CD4-positive, alpha-beta T cell (primary cell): ENCODE measurements at regions not wholly inside any gene's neighbourhood (a gene's known extent, or its start where the extent isn't known, plus 50 kb on each side); places are given as distances from the start of the nearest gene placed in this dataset.

Experiments used
- ATAC-seq: fragments of 200-7000 bp; cut with Tn5 transposase; one replicate; pipeline ENCODE4 v1.10.0; 2022; ENCODE audit warnings: mild to moderate bottlenecking; ENCODE audit not compliant: poor library complexity
- CTCF ChIA-PET: fragments of 350-600 bp; sonication (Branson Sonifier 250); formaldehyde crosslinking; loops from one replicate; lab custom pipeline; 2021; ENCODE audit warnings: antibody characterized with exemption, inconsistent platforms; lab: Charles Lee
- POLR2A ChIA-PET: fragments of 350-600 bp; sonication (Branson Sonifier 250); formaldehyde crosslinking; loops from one replicate; lab custom pipeline; 2021; ENCODE audit warnings: antibody characterized with exemption, inconsistent platforms; lab: Charles Lee
- DNase-seq, 14 experiments: peaks; one replicate each; pipeline ENCODE4 v3.0.0-alpha.2; 2013 to 2020; ENCODE audit warnings: mixed read lengths in 2 of 14
- H3K27ac ChIP-seq, 2 donors: one replicate each; pipeline versions ENCODE4 v1.5.1 to v1.7.0; 2013; ENCODE audit warnings: low read length in 2 of 2, low read depth in 1 of 2, mild to moderate bottlenecking in 1 of 2
- H3K27me3 ChIP-seq, 2 experiments: 1 replicate in 1 of 2; 2 replicates in 1 of 2; pipeline versions ENCODE4 v1.6.1 to v1.7.0; 2013; ENCODE audit warnings: low read length in 2 of 2, control low read depth in 1 of 2, mild to moderate bottlenecking in 1 of 2, moderate library complexity in 1 of 2; ENCODE audit not compliant: insufficient read depth in 2 of 2, control insufficient read depth in 1 of 2
- H3K36me3 ChIP-seq: one replicate; pipeline ENCODE4 v1.6.1; 2013; ENCODE audit warnings: low read length, control low read depth; ENCODE audit not compliant: insufficient read depth
- H3K4me1 ChIP-seq: one replicate; pipeline ENCODE4 v1.6.1; 2013; ENCODE audit warnings: low read length, control low read depth; ENCODE audit not compliant: insufficient read depth
- H3K4me3 ChIP-seq: one replicate; pipeline ENCODE4 v1.5.1; 2013; ENCODE audit warnings: mild to moderate bottlenecking, low read length, moderate library complexity
- H3K9me3 ChIP-seq, 2 experiments: 1 replicate in 1 of 2; 2 replicates in 1 of 2; pipeline versions ENCODE4 v1.6.1 to v1.7.0; 2013; ENCODE audit warnings: low read length in 2 of 2, mild to moderate bottlenecking in 2 of 2, control low read depth in 1 of 2, moderate library complexity in 1 of 2; ENCODE audit not compliant: control insufficient read depth in 1 of 2, insufficient read depth in 1 of 2
- H3K27ac Mint-ChIP-seq: one replicate; pipeline ENCODE4 v1.8.0; 2020; ENCODE audit warnings: mixed read lengths
- H3K27me3 Mint-ChIP-seq: one replicate; pipeline ENCODE4 v1.8.0; 2021; ENCODE audit warnings: mixed read lengths
- H3K36me3 Mint-ChIP-seq: one replicate; pipeline ENCODE4 v1.8.0; 2021; ENCODE audit warnings: low read depth, mixed read lengths
- H3K4me1 Mint-ChIP-seq: one replicate; pipeline ENCODE4 v1.8.0; 2021; ENCODE audit warnings: low read depth, mixed read lengths
- H3K4me3 Mint-ChIP-seq: one replicate; pipeline ENCODE4 v1.8.0; 2020; ENCODE audit warnings: mild to moderate bottlenecking, mixed read lengths
- H3K9me3 Mint-ChIP-seq: one replicate; pipeline ENCODE4 v1.8.0; 2020; ENCODE audit warnings: mixed read lengths
- intact Hi-C, 2 experiments: fragments of 100-400 bp; cut with DNase I in 1 of 2; cut with micrococcal nuclease in 1 of 2; formaldehyde crosslinking; loops; one replicate each; pipeline versions ENCODE4 v1.15.1 to v1.9.0; 2023 to 2025; cut with DNase I, micrococcal nuclease
- TF ChIP-seq, protein P1 (sequence below): fragments of 200-600 bp; IDR thresholded peaks from one replicate; pipeline ENCODE4 v1.8.0; 2022; ENCODE audit warnings: antibody characterized with exemption, mild to moderate bottlenecking

DNA sequence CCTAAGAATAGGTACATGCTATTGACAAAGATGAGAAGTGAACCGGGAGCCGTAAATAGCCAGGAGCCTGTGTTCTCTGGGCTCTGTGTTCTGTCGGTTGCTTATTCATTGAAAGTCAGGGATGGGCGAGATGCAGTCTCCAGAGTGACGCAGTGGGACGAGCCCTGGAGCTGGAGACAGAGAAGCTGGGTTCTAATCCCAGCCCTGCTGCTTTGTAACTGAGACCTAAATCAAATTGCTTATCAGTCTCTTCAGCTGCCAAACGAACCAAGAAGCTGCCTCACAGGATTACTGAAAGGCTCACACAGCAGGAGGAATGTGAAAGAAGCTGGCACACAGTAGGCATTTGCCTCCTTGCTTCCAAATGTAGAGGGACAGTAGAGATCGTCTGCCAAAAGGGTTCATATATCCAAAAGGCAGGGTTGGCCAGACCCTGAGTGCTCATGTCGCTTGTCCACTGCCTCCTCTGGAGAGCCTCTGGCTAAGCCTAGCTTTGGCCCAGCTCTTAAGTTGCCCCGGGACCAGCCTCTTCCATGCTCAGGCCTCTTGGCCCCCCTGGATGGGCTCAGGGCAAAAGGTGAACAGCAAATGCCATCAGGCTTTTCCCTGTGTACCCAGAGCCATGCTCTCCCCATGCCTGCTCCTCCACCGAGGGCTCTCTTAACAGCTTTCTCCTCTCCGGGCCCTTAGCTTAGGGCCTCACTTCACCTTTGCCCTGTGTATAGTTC lies 134.2 kb upstream of the IPO9 start:
- Mint-ChIP-seq H3K9me3 (no peaks in the 10 kb centered on the region), H3K27me3 (no peaks in the 10 kb centered on the region)

GRCh38 chr1:201695607-201696006 lies 133.3 kb upstream of the IPO9 start:
- Histone ChIP-seq H3K4me3 (no peak overlapping the region), H3K27me3 (no peaks in the 10 kb centered on the region), H3K4me1 (no peaks in the 10 kb centered on the region), H3K36me3 (no peaks in the 10 kb centered on the region), H3K9me3 (no peaks in the 10 kb centered on the region), H3K27ac (no peak overlapping the region)
- Mint-ChIP-seq H3K4me3 (no peak overlapping the region), H3K27me3 (no peaks in the 10 kb centered on the region), H3K4me1 (no peaks in the 10 kb centered on the region), H3K36me3 (no peaks in the 10 kb centered on the region), H3K27ac (no peak overlapping the region), H3K9me3 (no peaks in the 10 kb centered on the region)
- ChIA-PET POLR2A (no interaction called here), CTCF (no interaction called here)
- intact Hi-C loops = no loop called here
- DNase-seq (no peak), ATAC-seq (no peak)
- TF ChIP-seq, protein P1, sequence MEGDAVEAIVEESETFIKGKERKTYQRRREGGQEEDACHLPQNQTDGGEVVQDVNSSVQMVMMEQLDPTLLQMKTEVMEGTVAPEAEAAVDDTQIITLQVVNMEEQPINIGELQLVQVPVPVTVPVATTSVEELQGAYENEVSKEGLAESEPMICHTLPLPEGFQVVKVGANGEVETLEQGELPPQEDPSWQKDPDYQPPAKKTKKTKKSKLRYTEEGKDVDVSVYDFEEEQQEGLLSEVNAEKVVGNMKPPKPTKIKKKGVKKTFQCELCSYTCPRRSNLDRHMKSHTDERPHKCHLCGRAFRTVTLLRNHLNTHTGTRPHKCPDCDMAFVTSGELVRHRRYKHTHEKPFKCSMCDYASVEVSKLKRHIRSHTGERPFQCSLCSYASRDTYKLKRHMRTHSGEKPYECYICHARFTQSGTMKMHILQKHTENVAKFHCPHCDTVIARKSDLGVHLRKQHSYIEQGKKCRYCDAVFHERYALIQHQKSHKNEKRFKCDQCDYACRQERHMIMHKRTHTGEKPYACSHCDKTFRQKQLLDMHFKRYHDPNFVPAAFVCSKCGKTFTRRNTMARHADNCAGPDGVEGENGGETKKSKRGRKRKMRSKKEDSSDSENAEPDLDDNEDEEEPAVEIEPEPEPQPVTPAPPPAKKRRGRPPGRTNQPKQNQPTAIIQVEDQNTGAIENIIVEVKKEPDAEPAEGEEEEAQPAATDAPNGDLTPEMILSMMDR = no peak

More for the DNA sequence above, 134.2 kb upstream of the IPO9 start:
- no peak for ATAC-seq
- Mint-ChIP-seq H3K4me3 (no peak overlapping the region), H3K36me3 (no peaks in the 10 kb centered on the region), H3K4me1 (no peaks in the 10 kb centered on the region), H3K27ac (no peak overlapping the region)
- Histone ChIP-seq H3K4me3 (no peak overlapping the region), H3K4me1 (no peaks in the 10 kb centered on the region), H3K36me3 (no peaks in the 10 kb centered on the region), H3K27me3 (no peaks in the 10 kb centered on the region), H3K27ac (no peak overlapping the region), H3K9me3 (no peaks in the 10 kb centered on the region)
- TF ChIP-seq, protein P1 = no peak
- DNase-seq = no peak
- intact Hi-C loops = no loop called here
- CTCF ChIA-PET = no interaction called here
- POLR2A ChIA-PET = no interaction called here

DNA sequence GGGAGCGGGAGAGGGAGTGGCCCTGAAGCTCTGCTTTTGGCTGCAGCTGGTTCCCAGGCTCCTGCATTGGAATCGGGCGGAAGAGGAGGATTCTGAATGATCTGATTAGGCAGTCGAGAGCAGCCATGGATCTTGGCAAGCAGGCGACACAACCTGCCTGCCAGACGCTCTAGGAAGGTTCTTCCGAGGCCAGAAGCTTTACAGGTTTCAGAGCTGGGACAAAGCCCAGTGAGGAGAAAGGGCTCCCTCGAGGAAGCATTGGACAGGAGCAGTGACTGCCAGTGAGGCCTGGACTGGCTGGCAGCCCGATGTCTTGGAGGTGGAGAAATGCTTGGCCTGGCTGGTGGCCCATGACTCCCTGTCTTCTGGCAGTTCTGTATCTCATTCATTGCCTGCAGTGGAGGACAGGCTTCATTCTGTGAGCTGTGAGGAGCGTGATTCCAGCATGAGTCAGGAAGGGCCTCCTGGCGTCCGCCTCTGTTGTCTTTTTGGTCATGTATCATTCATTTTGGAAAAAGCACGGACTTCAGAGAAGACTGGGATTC lies 132.7 kb upstream of the IPO9 start:
- TF ChIP-seq, protein P1 = no peak

More for the DNA sequence above, 132.7 kb upstream of the IPO9 start:
- H3K36me3 ChIP-seq = no peaks in the 10 kb centered on the region
- no peaks in the 10 kb centered on the region for H3K36me3 Mint-ChIP-seq
- H3K9me3 Mint-ChIP-seq = no peaks in the 10 kb centered on the region
- no peaks in the 10 kb centered on the region for H3K27me3 Mint-ChIP-seq
- intact Hi-C loops = no loop called here
- H3K4me1 ChIP-seq = no peaks in the 10 kb centered on the region
- POLR2A ChIA-PET = no interaction called here
- DNase-seq (no peak), ATAC-seq (no peak)
- H3K4me1 Mint-ChIP-seq = no peaks in the 10 kb centered on the region
- no peaks in the 10 kb centered on the region for H3K27me3 ChIP-seq
- H3K27ac Mint-ChIP-seq = no peak overlapping the region
- H3K4me3 ChIP-seq = no peak overlapping the region
- H3K27ac ChIP-seq = no peak overlapping the region
- H3K4me3 Mint-ChIP-seq = no peak overlapping the region
- no peaks in the 10 kb centered on the region for H3K9me3 ChIP-seq
- CTCF ChIA-PET = no interaction called here
